Neuron (in vitro differentiated cells): ENCODE measurements at regions not wholly inside any gene's neighbourhood (a gene's known extent, or its start where the extent isn't known, plus 50 kb on each side); places are given as distances from the start of the nearest gene placed in this dataset.

ENCODE experiments used
- H2AFZ ChIP-seq: one replicate; pipeline ENCODE4 v1.6.1; 2013; ENCODE audit warnings: low read depth, mild to moderate bottlenecking, inconsistent platforms, low read length, moderate library complexity
- H3K27me3 ChIP-seq: one replicate; pipeline ENCODE4 v1.6.1; 2013; ENCODE audit warnings: low read length; ENCODE audit not compliant: insufficient read depth
- H3K36me3 ChIP-seq: one replicate; pipeline ENCODE4 v1.6.1; 2013; ENCODE audit warnings: low read length; ENCODE audit not compliant: insufficient read depth
- H3K4me1 ChIP-seq: one replicate; pipeline ENCODE4 v1.6.1; 2013; ENCODE audit warnings: low read length; ENCODE audit not compliant: insufficient read depth
- H3K4me3 ChIP-seq: 2 replicates; pipeline ENCODE4 v1.5.1; 2013; ENCODE audit warnings: mild to moderate bottlenecking, low read length, moderate library complexity
- H3K9me3 ChIP-seq: one replicate; pipeline ENCODE4 v1.6.1; 2013; ENCODE audit warnings: low read length

- H3K4me1 ChIP-seq: no peaks in the 10 kb centered on the region
- no peaks in the 10 kb centered on the region for H3K27me3 ChIP-seq
- no peak overlapping the region for H3K4me3 ChIP-seq
- no peaks in the 10 kb centered on the region for H3K9me3 ChIP-seq
- no peak overlapping the region for H2AFZ ChIP-seq
- H3K36me3 ChIP-seq: no peaks in the 10 kb centered on the region
Observed at GRCh38 chrX:46386511-46386910, 158.7 kb downstream of the ZNF674 start.

- no peaks in the 10 kb centered on the region for H3K27me3 ChIP-seq
- no peaks in the 10 kb centered on the region for H3K36me3 ChIP-seq
- no peaks in the 10 kb centered on the region for H3K4me1 ChIP-seq
Observed at GRCh38 chrX:46383006-46383405, 162.2 kb downstream of the ZNF674 start.

GRCh38 chrX:46382595-46382994 is 162.6 kb downstream of the ZNF674 start:
- Histone ChIP-seq H2AFZ (no peak overlapping the region), H3K9me3 (no peaks in the 10 kb centered on the region), H3K4me3 (no peak overlapping the region), H3K36me3 (no peaks in the 10 kb centered on the region), H3K4me1 (no peaks in the 10 kb centered on the region), H3K27me3 (no peaks in the 10 kb centered on the region)

More at GRCh38 chrX:46383006-46383405, 162.2 kb downstream of the ZNF674 start:
- no peak overlapping the region for H2AFZ ChIP-seq
- H3K9me3 ChIP-seq: no peaks in the 10 kb centered on the region
- no peak overlapping the region for H3K4me3 ChIP-seq

GRCh38 chrX:46381630-46382029 is 163.6 kb downstream of the ZNF674 start:
- Histone ChIP-seq H2AFZ (no peak overlapping the region), H3K27me3 (no peaks in the 10 kb centered on the region), H3K9me3 (no peaks in the 10 kb centered on the region), H3K4me3 (no peak overlapping the region), H3K4me1 (no peaks in the 10 kb centered on the region), H3K36me3 (no peaks in the 10 kb centered on the region)

GRCh38 chrX:46380148-46380752 is 165.0 kb downstream of the ZNF674 start:
- no peaks in the 10 kb centered on the region for H3K9me3 ChIP-seq
- H3K4me1 ChIP-seq: peaks cover 10% of the 10 kb centered on the region
- no peaks in the 10 kb centered on the region for H3K27me3 ChIP-seq
- H3K4me3 ChIP-seq: no peak overlapping the region
- H2AFZ ChIP-seq: no peak overlapping the region
- H3K36me3 ChIP-seq: no peaks in the 10 kb centered on the region

- H3K27me3 ChIP-seq: no peaks in the 10 kb centered on the region
- H3K36me3 ChIP-seq: no peaks in the 10 kb centered on the region
- no peaks in the 10 kb centered on the region for H3K9me3 ChIP-seq
- peaks cover 10% of the 10 kb centered on the region for H3K4me1 ChIP-seq
- no peak overlapping the region for H3K4me3 ChIP-seq
- H2AFZ ChIP-seq: no peak overlapping the region
Observed at GRCh38 chrX:46376246-46376885, 168.9 kb downstream of the ZNF674 start.

GRCh38 chrX:46375831-46376230 is 169.4 kb downstream of the ZNF674 start:
- Histone ChIP-seq H3K4me3 (no peak overlapping the region), H3K9me3 (no peaks in the 10 kb centered on the region), H3K36me3 (no peaks in the 10 kb centered on the region), H3K27me3 (no peaks in the 10 kb centered on the region), H3K4me1 (peaks cover 10% of the 10 kb centered on the region), H2AFZ (no peak overlapping the region)

GRCh38 chrX:46374371-46374770 is 170.8 kb downstream of the ZNF674 start:
- H2AFZ ChIP-seq: no peak overlapping the region
- peaks cover 10% of the 10 kb centered on the region for H3K4me1 ChIP-seq
- H3K9me3 ChIP-seq: no peaks in the 10 kb centered on the region
- no peak overlapping the region for H3K4me3 ChIP-seq
- no peaks in the 10 kb centered on the region for H3K27me3 ChIP-seq
- no peaks in the 10 kb centered on the region for H3K36me3 ChIP-seq

- no peak overlapping the region for H2AFZ ChIP-seq
- H3K36me3 ChIP-seq: no peaks in the 10 kb centered on the region
- no peaks in the 10 kb centered on the region for H3K9me3 ChIP-seq
- H3K27me3 ChIP-seq: no peaks in the 10 kb centered on the region
- no peaks in the 10 kb centered on the region for H3K4me1 ChIP-seq
- no peak overlapping the region for H3K4me3 ChIP-seq
Observed at GRCh38 chrX:46367491-46367890, 177.7 kb downstream of the ZNF674 start.

GRCh38 chrX:46366381-46367207 is 178.6 kb downstream of the ZNF674 start:
- H3K4me1 ChIP-seq: no peaks in the 10 kb centered on the region
- H3K36me3 ChIP-seq: no peaks in the 10 kb centered on the region
- no peak overlapping the region for H3K4me3 ChIP-seq

GRCh38 chrX:46354481-46354880 is 190.7 kb downstream of the ZNF674 start:
- H2AFZ ChIP-seq: no peak overlapping the region
- no peak overlapping the region for H3K4me3 ChIP-seq
- no peaks in the 10 kb centered on the region for H3K4me1 ChIP-seq
- no peaks in the 10 kb centered on the region for H3K27me3 ChIP-seq
- H3K36me3 ChIP-seq: no peaks in the 10 kb centered on the region
- peaks cover 2% of the 10 kb centered on the region for H3K9me3 ChIP-seq

More at GRCh38 chrX:46366381-46367207, 178.6 kb downstream of the ZNF674 start:
- H3K27me3 ChIP-seq: no peaks in the 10 kb centered on the region
- H2AFZ ChIP-seq: no peak overlapping the region
- no peaks in the 10 kb centered on the region for H3K9me3 ChIP-seq

- no peak overlapping the region for H2AFZ ChIP-seq
- H3K4me3 ChIP-seq: no peak overlapping the region
- no peaks in the 10 kb centered on the region for H3K36me3 ChIP-seq
- H3K27me3 ChIP-seq: no peaks in the 10 kb centered on the region
- peaks cover 4% of the 10 kb centered on the region for H3K4me1 ChIP-seq
- H3K9me3 ChIP-seq: peaks cover 2% of the 10 kb centered on the region
Observed at GRCh38 chrX:46341767-46342322, 203.4 kb downstream of the ZNF674 start.

- no peaks in the 10 kb centered on the region for H3K27me3 ChIP-seq
Observed at GRCh38 chrX:46340696-46341095, 204.5 kb downstream of the ZNF674 start.

More at GRCh38 chrX:46340696-46341095, 204.5 kb downstream of the ZNF674 start:
- Histone ChIP-seq H3K4me1 (peaks cover 4% of the 10 kb centered on the region), H3K36me3 (no peaks in the 10 kb centered on the region), H3K9me3 (peaks cover 2% of the 10 kb centered on the region), H3K4me3 (no peak overlapping the region), H2AFZ (no peak overlapping the region)
